ENCODE measurements at regions not wholly inside any gene's neighbourhood (a gene's known extent, or its start where the extent isn't known, plus 50 kb on each side); places are given as distances from the start of the nearest gene placed in this dataset.

DNA sequence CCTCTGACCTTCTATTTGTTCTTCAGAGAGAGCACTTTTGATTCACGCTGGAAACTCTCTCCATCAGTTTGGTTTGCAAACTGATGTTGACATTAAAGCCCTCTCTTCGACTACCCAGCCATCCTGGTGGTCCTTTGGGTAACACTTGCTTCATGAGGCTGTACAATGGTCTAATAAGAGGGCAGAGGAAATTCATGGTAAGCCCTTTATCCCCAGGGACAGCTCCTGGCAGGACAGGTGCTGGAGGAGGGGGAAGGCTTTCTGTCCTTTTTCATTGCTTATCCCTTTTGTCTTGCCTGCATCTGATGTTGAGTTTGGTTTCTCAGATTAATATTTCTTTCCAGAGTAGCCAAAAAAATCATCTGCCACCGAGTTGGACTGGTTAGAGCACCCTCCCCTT, 52.1 kb upstream of the CD93 start:
- TF ChIP-seq TAF1 (IDR thresholded peaks at IDR 0.05; ENCODE audit: low read depth, low read length) = no peak
- no peak for TF ChIP-seq POLR2A (IDR thresholded peaks at IDR 0.05; ENCODE audit: low read depth, low read length)
- TF ChIP-seq POLR2AphosphoS5 (IDR thresholded peaks at IDR 0.05; ENCODE audit: low read depth, low read length) = no peak

All from GM12891 (cell line).